Stomach (tissue), 4 donors: ENCODE measurements at regions not wholly inside any gene's neighbourhood (a gene's known extent, or its start where the extent isn't known, plus 50 kb on each side); places are given as distances from the start of the nearest gene placed in this dataset.

ENCODE experiments used
- CTCF ChIP-seq, 7 experiments: fragments of 450-650 bp in 4 of 7; fragments of 200-600 bp in 3 of 7; sonication (generic) in 3 of 7; IDR thresholded peaks; one replicate each; pipeline ENCODE4 v1.5.1; 2016 to 2019; ENCODE audit warnings: antibody characterized with exemption in 7 of 7, control low read depth in 2 of 7, mild to moderate bottlenecking in 1 of 7
- EP300 ChIP-seq: sonication (generic); formaldehyde crosslinking; IDR thresholded peaks from one replicate; pipeline ENCODE4 v1.6.1; 2017; ENCODE audit warnings: antibody characterized with exemption
- POLR2A ChIP-seq, 4 donors: fragments of 450-650 bp; IDR thresholded peaks; one replicate each; pipeline ENCODE4 v1.6.1; 2016; ENCODE audit warnings: antibody characterized with exemption in 4 of 4, control low read depth in 2 of 4, mild to moderate bottlenecking in 1 of 4, moderate library complexity in 1 of 4
- POLR2AphosphoS5 ChIP-seq, 3 donors: sonication (generic); formaldehyde crosslinking; IDR thresholded peaks; one replicate each; pipeline ENCODE4 v1.6.1; 2016; ENCODE audit warnings: antibody characterized with exemption in 3 of 3

GRCh38 chr11:15698855-15699254 is 584.1 kb downstream of the INSC start:
- TF ChIP-seq CTCF (IDR thresholded peaks at IDR 0.05) (no peak), EP300 (no peak), POLR2AphosphoS5 (IDR thresholded peaks at IDR 0.05) (no peak), POLR2A (IDR thresholded peaks at IDR 0.05) (no peak)
